Spleen (tissue), 7 donors: ENCODE measurements at regions not wholly inside any gene's neighbourhood (a gene's known extent, or its start where the extent isn't known, plus 50 kb on each side); places are given as distances from the start of the nearest gene placed in this dataset.

ENCODE experiments used
- POLR2A ChIP-seq, 3 donors: fragments of 450-650 bp; IDR thresholded peaks; one replicate each; pipeline ENCODE4 v1.5.1; 2017; ENCODE audit warnings: antibody characterized with exemption in 3 of 3, mild to moderate bottlenecking in 1 of 3
- TF ChIP-seq, protein P1 (sequence below), 11 experiments: fragments of 200-600 bp in 7 of 11; fragments of 450-650 bp in 4 of 11; sonication (generic) in 4 of 11; IDR thresholded peaks in 8 of 11; conservative IDR thresholded peaks in 3 of 11; 1 replicate in 7 of 11; 2 replicates in 4 of 11; pipeline versions ENCODE4 v1.4.0 to v1.8.0; 2016 to 2021; ENCODE audit warnings: antibody characterized with exemption in 11 of 11, inconsistent platforms in 4 of 11, mild to moderate bottlenecking in 1 of 11
- donor health status: DM: no; HTN: no; CAD: no; lungs with moderate emphysema.
- donor health status: DM: no; HTN: no; CAD: no.
- donor health status: DM: no; HTN: no; CAD: no.

- TF ChIP-seq, protein P1, sequence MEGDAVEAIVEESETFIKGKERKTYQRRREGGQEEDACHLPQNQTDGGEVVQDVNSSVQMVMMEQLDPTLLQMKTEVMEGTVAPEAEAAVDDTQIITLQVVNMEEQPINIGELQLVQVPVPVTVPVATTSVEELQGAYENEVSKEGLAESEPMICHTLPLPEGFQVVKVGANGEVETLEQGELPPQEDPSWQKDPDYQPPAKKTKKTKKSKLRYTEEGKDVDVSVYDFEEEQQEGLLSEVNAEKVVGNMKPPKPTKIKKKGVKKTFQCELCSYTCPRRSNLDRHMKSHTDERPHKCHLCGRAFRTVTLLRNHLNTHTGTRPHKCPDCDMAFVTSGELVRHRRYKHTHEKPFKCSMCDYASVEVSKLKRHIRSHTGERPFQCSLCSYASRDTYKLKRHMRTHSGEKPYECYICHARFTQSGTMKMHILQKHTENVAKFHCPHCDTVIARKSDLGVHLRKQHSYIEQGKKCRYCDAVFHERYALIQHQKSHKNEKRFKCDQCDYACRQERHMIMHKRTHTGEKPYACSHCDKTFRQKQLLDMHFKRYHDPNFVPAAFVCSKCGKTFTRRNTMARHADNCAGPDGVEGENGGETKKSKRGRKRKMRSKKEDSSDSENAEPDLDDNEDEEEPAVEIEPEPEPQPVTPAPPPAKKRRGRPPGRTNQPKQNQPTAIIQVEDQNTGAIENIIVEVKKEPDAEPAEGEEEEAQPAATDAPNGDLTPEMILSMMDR (IDR thresholded peaks at IDR 0.05 in 8 of 11, conservative IDR thresholded peaks at IDR 0.05 in 3 of 11), result no peak
- TF ChIP-seq POLR2A (IDR thresholded peaks at IDR 0.05), result no peak
Measured at GRCh38 chr4:71978210-71978835, 53.5 kb upstream of the NPFFR2 start.
